Endothelial cell (in vitro differentiated cells): ENCODE measurements at regions not wholly inside any gene's neighbourhood (a gene's known extent, or its start where the extent isn't known, plus 50 kb on each side); places are given as distances from the start of the nearest gene placed in this dataset.

Experiments
- DNase-seq: peaks from one replicate; pipeline ENCODE4 v3.0.0; 2021; ENCODE audit warnings: low spot score
- H3K27ac Mint-ChIP-seq: one replicate; pipeline ENCODE4 v1.8.0; 2021; ENCODE audit warnings: mixed read lengths, inconsistent platforms; ENCODE audit not compliant: unreplicated experiment
- H3K27me3 Mint-ChIP-seq: one replicate; pipeline ENCODE4 v1.8.0; 2021; ENCODE audit warnings: mild to moderate bottlenecking, moderate library complexity, mixed read lengths, inconsistent platforms; ENCODE audit not compliant: unreplicated experiment
- H3K36me3 Mint-ChIP-seq: one replicate; pipeline ENCODE4 v1.8.0; 2021; ENCODE audit warnings: mild to moderate bottlenecking, low read depth, mixed read lengths, inconsistent platforms; ENCODE audit not compliant: unreplicated experiment
- H3K4me1 Mint-ChIP-seq: one replicate; pipeline ENCODE4 v1.8.0; 2021; ENCODE audit warnings: mild to moderate bottlenecking, mixed read lengths, inconsistent platforms; ENCODE audit not compliant: unreplicated experiment
- H3K4me3 Mint-ChIP-seq: one replicate; pipeline ENCODE4 v1.8.0; 2021; ENCODE audit warnings: mild to moderate bottlenecking, mixed read lengths, inconsistent platforms; ENCODE audit not compliant: unreplicated experiment
- H3K9me3 Mint-ChIP-seq: one replicate; pipeline ENCODE4 v1.8.0; 2021; ENCODE audit warnings: mixed read lengths, inconsistent platforms; ENCODE audit not compliant: unreplicated experiment
- CTCF ChIP-seq: fragments of 200-600 bp; sonication (generic); IDR thresholded peaks from one replicate; pipeline ENCODE4 v1.5.0; 2021; ENCODE audit warnings: antibody characterized with exemption; ENCODE audit not compliant: unreplicated experiment

GRCh38 chr5:8329773-8330172, 460.8 kb downstream of the MTRR start:
- DNase-seq = no peak
- H3K4me3 Mint-ChIP-seq = no peak overlapping the region
- no peaks in the 10 kb centered on the region for H3K4me1 Mint-ChIP-seq
- no peaks in the 10 kb centered on the region for H3K9me3 Mint-ChIP-seq
- H3K27ac Mint-ChIP-seq = no peak overlapping the region
- H3K36me3 Mint-ChIP-seq = no peaks in the 10 kb centered on the region
- H3K27me3 Mint-ChIP-seq = no peaks in the 10 kb centered on the region
- no peak for TF ChIP-seq CTCF

- no peaks in the 10 kb centered on the region for H3K36me3 Mint-ChIP-seq
- no peaks in the 10 kb centered on the region for H3K4me1 Mint-ChIP-seq
- no peak for DNase-seq
- no peak overlapping the region for H3K27ac Mint-ChIP-seq
- H3K27me3 Mint-ChIP-seq = no peaks in the 10 kb centered on the region
- no peak overlapping the region for H3K4me3 Mint-ChIP-seq
- no peaks in the 10 kb centered on the region for H3K9me3 Mint-ChIP-seq
- TF ChIP-seq CTCF = no peak
Measured at GRCh38 chr5:8332666-8333445, 463.9 kb downstream of the MTRR start.

- Mint-ChIP-seq H3K9me3 (no peaks in the 10 kb centered on the region), H3K4me3 (no peak overlapping the region), H3K27ac (no peak overlapping the region), H3K36me3 (no peaks in the 10 kb centered on the region), H3K4me1 (no peaks in the 10 kb centered on the region), H3K27me3 (no peaks in the 10 kb centered on the region)
- no peak for TF ChIP-seq CTCF
- DNase-seq = no peak
Measured at GRCh38 chr5:8333485-8333884, 464.5 kb downstream of the MTRR start.

- H3K4me3 Mint-ChIP-seq = no peak overlapping the region
- no peak overlapping the region for H3K27ac Mint-ChIP-seq
- no peak for TF ChIP-seq CTCF
- H3K9me3 Mint-ChIP-seq = no peaks in the 10 kb centered on the region
- no peaks in the 10 kb centered on the region for H3K36me3 Mint-ChIP-seq
- H3K4me1 Mint-ChIP-seq = no peaks in the 10 kb centered on the region
- DNase-seq = no peak
- H3K27me3 Mint-ChIP-seq = no peaks in the 10 kb centered on the region
Measured at GRCh38 chr5:8333977-8334376, 465.0 kb downstream of the MTRR start.

- no peak for DNase-seq
- H3K36me3 Mint-ChIP-seq = no peaks in the 10 kb centered on the region
- peaks cover 2% of the 10 kb centered on the region for H3K27me3 Mint-ChIP-seq
- no peaks in the 10 kb centered on the region for H3K4me1 Mint-ChIP-seq
- no peak overlapping the region for H3K4me3 Mint-ChIP-seq
- H3K27ac Mint-ChIP-seq = no peak overlapping the region
- no peak for TF ChIP-seq CTCF
- H3K9me3 Mint-ChIP-seq = no peaks in the 10 kb centered on the region
Measured at GRCh38 chr5:8340261-8340660, 471.3 kb downstream of the MTRR start.
